HEK293T (cell line): ENCODE measurements at regions not wholly inside any gene's neighbourhood (a gene's known extent, or its start where the extent isn't known, plus 50 kb on each side); places are given as distances from the start of the nearest gene placed in this dataset.

Experiments
- CTCF ChIA-PET: fragments of 350-600 bp; formaldehyde crosslinking; extraction: SDS; loops from one replicate; lab custom pipeline; 2021; ENCODE audit warnings: antibody characterized with exemption, inconsistent platforms; lab: Yijun Ruan, JAX
- POLR2A ChIA-PET: fragments of 350-600 bp; formaldehyde crosslinking; extraction: SDS; loops from one replicate; lab custom pipeline; 2020; ENCODE audit warnings: antibody characterized with exemption, inconsistent platforms; lab: Yijun Ruan, JAX
- DNase-seq: peaks from one replicate; pipeline ENCODE4 v3.0.0; 2012; ENCODE audit warnings: mixed read lengths; ENCODE audit errors: extremely low spot score
- ARNT ChIP-seq: fragments of 450-650 bp; IDR thresholded peaks from 2 replicates; pipeline ENCODE4 v1.6.1; 2017; ENCODE audit warnings: mild to moderate bottlenecking
- BHLHE40 ChIP-seq: fragments of 450-650 bp; IDR thresholded peaks from 2 replicates; pipeline ENCODE4 v1.6.1; 2016; ENCODE audit warnings: mild to moderate bottlenecking, moderate library complexity, borderline replicate concordance
- CTBP1 ChIP-seq: fragments of 450-650 bp; IDR thresholded peaks from 2 replicates; pipeline ENCODE4 v1.6.1; 2016; ENCODE audit warnings: borderline replicate concordance
- ELF4 ChIP-seq: fragments of 450-650 bp; IDR thresholded peaks from 2 replicates; pipeline ENCODE4 v1.6.1; 2017; ENCODE audit warnings: antibody characterized with exemption
- FOXA1 ChIP-seq: fragments of 450-650 bp; IDR thresholded peaks from 2 replicates; pipeline ENCODE4 v1.6.1; 2016; ENCODE audit warnings: mild to moderate bottlenecking
- FOXK2 ChIP-seq: fragments of 450-650 bp; IDR thresholded peaks from 2 replicates; pipeline ENCODE4 v1.6.1; 2016; ENCODE audit warnings: mild to moderate bottlenecking
- FOXM1 ChIP-seq: fragments of 450-650 bp; IDR thresholded peaks from 2 replicates; pipeline ENCODE4 v1.6.1; 2017; ENCODE audit warnings: mild to moderate bottlenecking, borderline replicate concordance
- HDGF ChIP-seq: fragments of 450-650 bp; IDR thresholded peaks from 2 replicates; pipeline ENCODE4 v1.6.1; 2017; ENCODE audit warnings: antibody characterized with exemption, borderline replicate concordance
- L3MBTL2 ChIP-seq: fragments of 450-650 bp; conservative IDR thresholded peaks from 2 replicates; pipeline ENCODE4 v1.6.1; 2016; ENCODE audit warnings: mild to moderate bottlenecking
- LEF1 ChIP-seq: fragments of 450-650 bp; IDR thresholded peaks from 2 replicates; pipeline ENCODE4 v1.6.1; 2017; ENCODE audit warnings: mild to moderate bottlenecking, borderline replicate concordance
- NFRKB ChIP-seq: fragments of 450-650 bp; IDR thresholded peaks from 2 replicates; pipeline ENCODE4 v1.6.1; 2016; ENCODE audit warnings: mild to moderate bottlenecking, moderate library complexity
- SP1 ChIP-seq: fragments of 450-650 bp; IDR thresholded peaks from 2 replicates; pipeline ENCODE4 v1.6.1; 2017
- SUZ12 ChIP-seq: fragments of 450-650 bp; IDR thresholded peaks from 2 replicates; pipeline ENCODE4 v1.6.1; 2016; ENCODE audit warnings: mild to moderate bottlenecking
- TARDBP ChIP-seq: fragments of 450-650 bp; IDR thresholded peaks from 2 replicates; pipeline ENCODE4 v1.6.1; 2016
- ZNF384 ChIP-seq: fragments of 450-650 bp; IDR thresholded peaks from 2 replicates; pipeline ENCODE4 v1.6.1; 2016
- TF ChIP-seq, protein P1 (sequence below): fragments of 450-650 bp; IDR thresholded peaks from 2 replicates; pipeline ENCODE4 v1.6.1; 2016

DNA sequence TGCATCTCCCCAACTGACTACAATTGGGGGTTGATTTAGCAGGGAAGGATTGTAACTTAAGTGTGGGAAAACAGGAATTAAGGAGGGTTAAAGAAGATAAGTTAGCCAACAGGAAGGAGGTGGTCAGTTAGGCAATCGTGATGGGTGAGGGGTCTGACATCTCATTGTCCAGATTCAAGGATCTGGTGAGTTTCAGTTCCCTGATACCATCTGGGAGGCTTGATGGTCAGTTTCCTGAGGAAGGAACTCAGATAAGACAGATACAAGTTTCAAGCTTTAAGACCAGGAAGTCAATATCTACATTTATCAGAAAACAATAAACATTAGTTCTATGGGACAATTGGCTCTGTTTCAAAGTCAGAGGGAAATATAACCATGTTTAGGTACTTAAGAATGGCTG lies 601.8 kb downstream of the SLITRK6 start:
- DNase-seq, result no peak
- CTCF ChIA-PET, result interaction anchor here (0.7 kb wide), 1 partner anchor 17 kb away, joined by 3 read pairs; no protein-coding TSS in a partner anchor

DNA sequence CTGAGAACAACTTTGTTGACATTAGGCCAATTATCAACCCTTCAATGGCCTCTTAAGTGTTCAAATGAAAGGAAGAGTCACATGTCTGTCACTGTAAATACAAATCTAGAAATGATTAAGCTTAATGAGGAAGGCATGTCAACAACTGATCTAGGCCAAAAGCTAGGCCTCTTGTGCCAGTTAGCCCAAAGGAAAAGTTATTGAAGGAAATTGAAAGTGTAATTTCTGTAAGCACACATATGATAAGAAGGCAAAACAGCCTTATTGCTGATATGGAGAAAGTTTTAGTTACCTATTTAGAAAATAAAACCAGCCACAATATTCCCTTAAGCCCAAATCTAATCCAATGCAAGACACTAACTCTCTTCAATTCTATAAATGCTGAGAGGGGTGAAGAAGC lies 604.7 kb downstream of the SLITRK6 start:
- TF ChIP-seq BHLHE40 (no peak), FOXK2 (no peak), HDGF (no peak), CTBP1 (no peak), SUZ12 (no peak), ELF4 (no peak), ARNT (no peak), L3MBTL2 (no peak), ZNF384 (no peak), NFRKB (no peak), FOXM1 (no peak), FOXA1 (no peak), SP1 (no peak), LEF1 (no peak), TARDBP (no peak)
- TF ChIP-seq, protein P1, sequence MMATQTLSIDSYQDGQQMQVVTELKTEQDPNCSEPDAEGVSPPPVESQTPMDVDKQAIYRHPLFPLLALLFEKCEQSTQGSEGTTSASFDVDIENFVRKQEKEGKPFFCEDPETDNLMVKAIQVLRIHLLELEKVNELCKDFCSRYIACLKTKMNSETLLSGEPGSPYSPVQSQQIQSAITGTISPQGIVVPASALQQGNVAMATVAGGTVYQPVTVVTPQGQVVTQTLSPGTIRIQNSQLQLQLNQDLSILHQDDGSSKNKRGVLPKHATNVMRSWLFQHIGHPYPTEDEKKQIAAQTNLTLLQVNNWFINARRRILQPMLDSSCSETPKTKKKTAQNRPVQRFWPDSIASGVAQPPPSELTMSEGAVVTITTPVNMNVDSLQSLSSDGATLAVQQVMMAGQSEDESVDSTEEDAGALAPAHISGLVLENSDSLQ, result no peak

More for the DNA sequence above, 601.8 kb downstream of the SLITRK6 start:
- POLR2A ChIA-PET, result no interaction called here
- TF ChIP-seq LEF1, result no peak
- TF ChIP-seq, protein P1, result no peak
- TF ChIP-seq HDGF, result no peak
- TF ChIP-seq ARNT, result no peak
- no peak for TF ChIP-seq FOXM1
- TF ChIP-seq FOXK2, result no peak
- TF ChIP-seq NFRKB, result no peak

DNA sequence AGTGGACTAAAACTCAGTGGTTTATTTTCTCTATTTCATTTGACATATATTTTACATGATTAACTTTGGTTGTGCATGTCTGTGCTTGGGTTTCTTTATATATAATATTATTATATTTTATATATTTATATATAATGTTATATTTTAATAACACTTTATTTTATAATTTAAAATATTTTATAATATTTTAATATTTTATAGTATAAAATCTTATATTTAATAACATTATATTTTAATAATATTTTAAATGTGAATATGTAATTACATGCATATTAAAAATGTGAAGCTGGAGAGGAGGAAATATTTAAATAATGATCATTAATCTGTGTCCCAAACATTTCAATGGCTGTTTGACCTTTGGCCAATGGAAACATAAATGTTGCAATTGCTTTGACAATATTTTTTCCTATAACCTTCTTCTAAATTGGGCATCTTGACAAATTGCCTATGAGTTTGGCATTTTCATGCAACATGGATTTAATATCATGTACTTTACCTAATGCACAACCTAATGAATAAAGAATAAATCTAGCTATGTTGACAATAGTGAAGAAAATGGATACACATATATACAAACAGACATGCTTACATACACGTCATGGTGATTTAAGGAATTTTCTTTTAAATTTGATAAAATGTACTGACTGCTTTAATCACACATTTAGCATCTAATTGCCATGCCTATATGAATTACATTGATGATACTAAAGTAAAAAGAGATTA lies 607.1 kb downstream of the SLITRK6 start:
- CTCF ChIA-PET, result interaction anchor here (0.7 kb wide), 1 partner anchor 233 kb away, joined by 4 read pairs; no protein-coding TSS in a partner anchor

More for the DNA sequence above, 604.7 kb downstream of the SLITRK6 start:
- CTCF ChIA-PET, result interaction anchor here (0.7 kb wide), 1 partner anchor 350 kb away, joined by 3 read pairs; no protein-coding TSS in a partner anchor
- DNase-seq, result no peak
- POLR2A ChIA-PET, result no interaction called here

DNA sequence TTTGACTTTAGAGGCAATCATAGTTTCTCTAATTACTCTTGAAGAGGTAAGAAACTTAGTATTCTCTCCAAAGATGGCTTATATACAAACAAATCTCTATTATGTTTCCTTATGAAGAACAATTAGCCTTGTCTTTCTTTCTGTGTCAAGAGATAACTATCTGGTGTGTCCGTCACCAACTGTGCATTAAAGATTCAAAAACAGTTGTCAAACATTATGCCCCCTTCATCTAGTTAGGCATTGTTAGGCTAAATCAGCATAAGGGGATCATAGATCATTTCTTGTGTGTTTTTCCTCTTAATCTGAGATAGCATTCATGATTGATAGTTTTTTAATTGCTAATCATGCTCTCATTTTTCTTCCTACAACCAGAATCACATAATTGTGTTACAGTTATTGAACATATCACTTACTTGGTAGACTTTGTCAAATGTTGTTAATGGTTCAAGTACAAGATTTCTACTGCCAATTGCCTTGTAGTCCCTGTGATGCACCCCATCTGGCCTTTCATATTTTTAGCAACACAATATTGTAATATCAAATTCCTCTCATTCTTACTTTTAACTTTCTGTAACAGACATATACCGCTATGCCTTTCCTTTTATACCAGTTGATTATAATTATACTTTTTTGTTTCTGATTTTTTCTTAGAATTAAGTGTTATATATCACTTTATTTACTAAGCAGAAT lies 612.7 kb downstream of the SLITRK6 start:
- POLR2A ChIA-PET, result no interaction called here
- CTCF ChIA-PET, result no interaction called here
- no peak for TF ChIP-seq ARNT
- no peak for TF ChIP-seq CTBP1
- TF ChIP-seq, protein P1, result no peak
- no peak for TF ChIP-seq TARDBP
- TF ChIP-seq NFRKB, result no peak
- no peak for TF ChIP-seq ZNF384
- no peak for TF ChIP-seq SUZ12
- TF ChIP-seq ELF4, result no peak
- no peak for TF ChIP-seq FOXK2
- no peak for TF ChIP-seq BHLHE40
- no peak for TF ChIP-seq LEF1
- no peak for DNase-seq

More for the DNA sequence above, 607.1 kb downstream of the SLITRK6 start:
- POLR2A ChIA-PET, result no interaction called here
- no peak for DNase-seq
- no peak for TF ChIP-seq SP1
- no peak for TF ChIP-seq TARDBP
- TF ChIP-seq FOXM1, result no peak
- no peak for TF ChIP-seq BHLHE40
- no peak for TF ChIP-seq SUZ12
- no peak for TF ChIP-seq CTBP1
- no peak for TF ChIP-seq FOXA1
- TF ChIP-seq FOXK2, result no peak
- TF ChIP-seq ZNF384, result no peak
- TF ChIP-seq L3MBTL2, result no peak
- TF ChIP-seq, protein P1, result no peak
- TF ChIP-seq ELF4, result no peak
- TF ChIP-seq NFRKB, result no peak
- no peak for TF ChIP-seq HDGF
- no peak for TF ChIP-seq LEF1
- TF ChIP-seq ARNT, result no peak

DNA sequence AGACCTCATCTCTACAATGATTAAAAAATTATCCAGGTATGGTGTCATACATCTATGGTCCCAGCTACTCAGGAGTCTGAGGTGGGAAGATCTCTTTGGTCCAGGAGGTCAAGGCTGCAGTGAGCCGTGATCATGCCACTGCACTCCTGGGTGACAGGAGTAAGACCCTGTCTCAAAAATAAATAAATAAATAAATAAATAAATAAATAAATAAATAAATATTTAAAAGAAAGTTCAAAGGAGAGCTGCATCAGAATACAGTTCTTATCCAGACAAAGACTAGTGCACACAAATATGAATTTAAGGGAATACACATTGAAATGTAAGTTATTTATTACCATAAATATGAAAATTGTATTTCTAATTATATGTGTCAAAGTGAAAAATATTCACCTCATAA lies 624.9 kb downstream of the SLITRK6 start:
- CTCF ChIA-PET, result no interaction called here

More for the DNA sequence above, 624.9 kb downstream of the SLITRK6 start:
- POLR2A ChIA-PET, result no interaction called here
- TF ChIP-seq FOXM1 (no peak), ZNF384 (no peak), ELF4 (no peak), CTBP1 (no peak), LEF1 (no peak), SUZ12 (no peak), TARDBP (no peak), NFRKB (no peak), FOXA1 (no peak), L3MBTL2 (no peak), HDGF (no peak), BHLHE40 (no peak), ARNT (no peak), SP1 (no peak), FOXK2 (no peak)
- TF ChIP-seq, protein P1, result no peak
- no peak for DNase-seq
